ENCODE measurements at regions not wholly inside any gene's neighbourhood (a gene's known extent, or its start where the extent isn't known, plus 50 kb on each side); places are given as distances from the start of the nearest gene placed in this dataset.

DNA sequence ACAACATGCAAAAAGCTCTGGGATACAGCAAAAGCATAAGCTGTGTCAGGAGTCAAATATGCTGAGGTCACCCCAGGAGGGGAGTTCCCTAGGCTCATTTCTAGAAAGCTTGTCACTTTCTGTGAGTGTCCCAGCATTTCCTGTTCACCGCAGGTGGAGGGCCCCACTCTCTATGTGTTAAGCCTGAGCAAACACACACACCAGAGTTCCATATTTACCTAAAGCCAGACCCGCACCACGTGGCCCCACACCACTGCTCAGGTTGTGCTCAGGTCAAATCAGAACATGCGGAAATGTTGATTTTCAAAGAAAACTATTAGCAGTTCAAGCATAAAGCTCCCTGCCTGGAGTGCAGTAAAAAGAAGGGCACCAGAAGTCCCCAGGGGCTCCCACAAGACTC, 259.6 kb upstream of the PPP2R2D start:
- peaks cover 0 to 29% (median 0%) of the 10 kb centered on the region in 3 donors for H3K9me3 ChIP-seq
- no peak for ATAC-seq
- WGBS, 2 donors (ENCODE audit: low coverage in 1 of 2) = 67% methylated on average over 1 of the region's 4 CpGs; no CpG with 5 or more reads in 1 of the 2 donors
- TF ChIP-seq POLR2AphosphoS5 (IDR thresholded peaks at IDR 0.05) (no peak), POLR2A (IDR thresholded peaks at IDR 0.05) (no peak), EP300 (IDR thresholded peaks at IDR 0.05) (no peak)
- TF ChIP-seq, protein P1, sequence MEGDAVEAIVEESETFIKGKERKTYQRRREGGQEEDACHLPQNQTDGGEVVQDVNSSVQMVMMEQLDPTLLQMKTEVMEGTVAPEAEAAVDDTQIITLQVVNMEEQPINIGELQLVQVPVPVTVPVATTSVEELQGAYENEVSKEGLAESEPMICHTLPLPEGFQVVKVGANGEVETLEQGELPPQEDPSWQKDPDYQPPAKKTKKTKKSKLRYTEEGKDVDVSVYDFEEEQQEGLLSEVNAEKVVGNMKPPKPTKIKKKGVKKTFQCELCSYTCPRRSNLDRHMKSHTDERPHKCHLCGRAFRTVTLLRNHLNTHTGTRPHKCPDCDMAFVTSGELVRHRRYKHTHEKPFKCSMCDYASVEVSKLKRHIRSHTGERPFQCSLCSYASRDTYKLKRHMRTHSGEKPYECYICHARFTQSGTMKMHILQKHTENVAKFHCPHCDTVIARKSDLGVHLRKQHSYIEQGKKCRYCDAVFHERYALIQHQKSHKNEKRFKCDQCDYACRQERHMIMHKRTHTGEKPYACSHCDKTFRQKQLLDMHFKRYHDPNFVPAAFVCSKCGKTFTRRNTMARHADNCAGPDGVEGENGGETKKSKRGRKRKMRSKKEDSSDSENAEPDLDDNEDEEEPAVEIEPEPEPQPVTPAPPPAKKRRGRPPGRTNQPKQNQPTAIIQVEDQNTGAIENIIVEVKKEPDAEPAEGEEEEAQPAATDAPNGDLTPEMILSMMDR (IDR thresholded peaks at IDR 0.05) = no peak
- H3K4me1 ChIP-seq = no peaks in the 10 kb centered on the region
- no peak overlapping the region for H3K4me3 ChIP-seq
- H3K27me3 ChIP-seq = peaks cover 24% of the 10 kb centered on the region
- no peak overlapping the region for H3K27ac ChIP-seq
- no peaks in the 10 kb centered on the region for H3K36me3 ChIP-seq

DNA sequence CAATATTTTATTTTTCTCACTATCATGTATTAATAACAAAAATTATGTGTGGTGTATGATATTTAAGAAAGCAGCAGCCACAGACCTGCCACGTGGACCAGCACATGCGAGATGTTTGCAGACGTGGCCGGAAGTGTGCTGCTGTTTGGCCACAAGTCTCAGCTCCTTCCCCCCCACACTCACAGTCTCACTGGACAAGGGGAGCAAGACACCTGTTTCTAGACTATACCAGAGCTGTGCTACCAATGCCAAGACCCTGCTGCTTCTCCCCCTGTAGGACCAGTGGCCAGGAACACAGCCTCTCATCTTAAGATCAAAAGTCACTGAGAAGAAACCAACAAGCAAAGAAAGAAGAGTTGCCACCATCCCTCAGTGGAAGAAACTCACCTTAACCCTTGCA, 258.9 kb upstream of the PPP2R2D start:
- H3K27ac ChIP-seq = no peak overlapping the region
- no peak for ATAC-seq
- no peak overlapping the region for H3K4me3 ChIP-seq
- H3K9me3 ChIP-seq = peaks cover 0 to 29% (median 0%) of the 10 kb centered on the region in 3 donors
- H3K27me3 ChIP-seq = peaks cover 25% of the 10 kb centered on the region
- H3K4me1 ChIP-seq = no peaks in the 10 kb centered on the region
- H3K36me3 ChIP-seq = no peaks in the 10 kb centered on the region
- 69 to 88% methylated on average over 4 of the region's 4 CpGs for WGBS, 2 donors (ENCODE audit: low coverage in 1 of 2)
- TF ChIP-seq POLR2A (IDR thresholded peaks at IDR 0.05) (no peak), POLR2AphosphoS5 (IDR thresholded peaks at IDR 0.05) (no peak), EP300 (IDR thresholded peaks at IDR 0.05) (no peak)
- TF ChIP-seq, protein P1 (IDR thresholded peaks at IDR 0.05) = no peak

DNA sequence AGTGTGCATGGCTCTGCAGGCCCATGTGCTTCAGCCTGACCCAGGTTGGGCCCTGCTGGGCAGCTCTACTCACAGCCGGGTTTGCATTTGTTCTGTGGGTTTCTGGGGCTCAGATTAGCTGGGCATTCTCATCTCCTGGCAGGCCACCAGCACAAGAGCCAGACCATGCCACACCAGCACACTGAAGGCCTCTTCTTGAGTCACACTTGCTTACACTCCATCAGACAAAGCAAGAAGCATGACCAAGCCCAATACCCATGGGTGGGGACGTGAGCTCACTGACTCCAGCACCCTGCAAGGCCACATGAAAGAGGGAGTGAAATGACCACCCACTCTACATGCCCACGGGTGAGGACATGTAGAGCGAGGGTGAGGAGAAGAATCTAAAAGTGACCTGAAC, 257.8 kb upstream of the PPP2R2D start:
- Histone ChIP-seq H3K4me3 (no peak overlapping the region), H3K27me3 (peaks cover 27% of the 10 kb centered on the region), H3K27ac (no peak overlapping the region), H3K36me3 (no peaks in the 10 kb centered on the region), H3K4me1 (no peaks in the 10 kb centered on the region), H3K9me3 (peaks cover 0 to 28% (median 0%) of the 10 kb centered on the region in 3 donors)
- TF ChIP-seq POLR2A (IDR thresholded peaks at IDR 0.05) = no peak
- TF ChIP-seq, protein P1 (IDR thresholded peaks at IDR 0.05) = no peak
- TF ChIP-seq POLR2AphosphoS5 (IDR thresholded peaks at IDR 0.05) = no peak
- TF ChIP-seq EP300 (IDR thresholded peaks at IDR 0.05) = no peak
- 61 to 92% methylated on average over 3 of the region's 4 CpGs for WGBS, 2 donors (ENCODE audit: low coverage in 1 of 2)
- no peak for ATAC-seq

DNA sequence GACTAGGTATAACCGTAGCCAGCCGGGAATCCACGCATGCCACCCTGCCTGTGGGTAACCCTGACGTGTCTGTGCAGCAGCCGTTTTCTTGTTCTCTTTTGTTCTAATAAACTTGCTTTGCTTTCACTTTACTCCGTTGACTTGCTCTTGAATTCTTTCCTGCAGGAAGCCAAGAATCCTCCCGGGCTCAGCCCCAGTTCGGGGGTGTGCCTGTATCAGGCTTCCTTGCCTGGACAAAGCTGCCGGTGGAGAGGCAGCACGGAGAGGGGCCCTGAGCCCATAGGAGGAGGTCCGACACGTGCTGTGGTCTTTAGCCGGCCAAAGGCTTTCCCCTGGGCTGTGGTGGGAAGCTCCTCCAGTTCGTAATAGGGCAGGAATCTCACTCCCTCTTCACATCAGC, 256.5 kb upstream of the PPP2R2D start:
- WGBS, 2 donors (ENCODE audit: low coverage in 1 of 2) = 23 to 55% methylated on average over 7 to 9 of the region's 14 CpGs
- Histone ChIP-seq H3K4me3 (peak overlapping the region in 1 of 2 donors; percentile 22), H3K27ac (no peak overlapping the region), H3K9me3 (peaks cover 0 to 15% (median 0%) of the 10 kb centered on the region in 3 donors), H3K36me3 (no peaks in the 10 kb centered on the region), H3K4me1 (no peaks in the 10 kb centered on the region), H3K27me3 (peaks cover 31% of the 10 kb centered on the region)
- ATAC-seq = no peak
- TF ChIP-seq, protein P1 (IDR thresholded peaks at IDR 0.05) = no peak
- TF ChIP-seq EP300 (IDR thresholded peaks at IDR 0.05) (no peak), POLR2AphosphoS5 (IDR thresholded peaks at IDR 0.05) (no peak), POLR2A (IDR thresholded peaks at IDR 0.05) (no peak)

DNA sequence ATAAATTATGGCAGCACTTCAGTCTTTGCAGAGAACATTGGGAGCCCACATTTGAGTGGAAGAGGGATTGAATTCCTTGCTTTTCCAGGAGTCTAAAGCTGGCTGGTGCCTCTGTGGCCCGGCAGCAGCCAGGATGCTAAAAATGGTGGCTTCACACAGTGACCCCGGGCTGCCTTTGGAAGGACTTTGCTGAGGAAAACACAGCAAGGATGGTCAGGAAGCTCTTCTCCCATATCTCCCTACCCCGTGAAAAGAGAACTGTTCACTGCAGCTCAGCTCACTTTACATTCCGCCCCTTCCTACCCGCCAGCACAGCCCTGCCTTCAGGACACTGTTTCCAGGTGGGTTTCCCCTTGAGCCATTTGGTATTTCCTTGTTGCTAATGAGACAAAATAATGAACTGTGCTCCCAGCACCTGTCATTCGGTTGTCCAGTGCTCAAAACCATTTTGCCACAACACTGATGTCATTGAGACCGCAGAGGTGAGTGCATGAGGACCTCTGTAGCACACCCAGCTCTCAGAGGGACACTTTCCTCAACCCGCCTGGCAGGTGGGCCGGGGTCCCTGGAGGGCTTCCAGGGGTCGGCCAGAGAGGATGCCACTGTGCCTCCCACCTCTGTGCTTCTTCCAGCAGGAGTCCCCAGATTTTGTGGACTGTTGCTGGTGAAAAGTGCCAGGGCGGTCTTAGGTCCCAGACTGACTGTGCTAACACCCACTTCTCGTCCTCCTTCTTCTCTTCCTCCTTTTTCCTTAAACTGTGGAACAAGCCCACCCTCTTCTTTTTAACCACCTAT, 255.7 kb upstream of the PPP2R2D start:
- H3K4me3 ChIP-seq = no peak overlapping the region
- TF ChIP-seq, protein P1 (IDR thresholded peaks at IDR 0.05) = no peak
- TF ChIP-seq POLR2AphosphoS5 (IDR thresholded peaks at IDR 0.05) = no peak
- no peak for TF ChIP-seq EP300 (IDR thresholded peaks at IDR 0.05)
- TF ChIP-seq POLR2A (IDR thresholded peaks at IDR 0.05) = no peak
- H3K9me3 ChIP-seq = peaks cover 0 to 7% (median 0%) of the 10 kb centered on the region in 3 donors
- H3K4me1 ChIP-seq = no peaks in the 10 kb centered on the region
- no peak for ATAC-seq
- H3K27ac ChIP-seq = no peak overlapping the region
- WGBS, 2 donors (ENCODE audit: low coverage in 1 of 2) = 63 to 80% methylated on average over 2 to 5 of the region's 12 CpGs
- H3K27me3 ChIP-seq = peaks cover 31% of the 10 kb centered on the region
- no peaks in the 10 kb centered on the region for H3K36me3 ChIP-seq

All from gastroesophageal sphincter (tissue), 4 donors.